K562 (cell line): ENCODE measurements at regions not wholly inside any gene's neighbourhood (a gene's known extent, or its start where the extent isn't known, plus 50 kb on each side); places are given as distances from the start of the nearest gene placed in this dataset.

ENCODE experiments used
- ATAC-seq: fragments of 200-7000 bp; cut with Tn5 transposase; 3 replicates; pipeline ENCODE4 v1.9.1; 2020; ENCODE audit warnings: moderate library complexity
- BruUV-seq: library from RNA; stranded (reverse); fragments of 400-500 nt; replicated peaks from 2 replicates; lab custom pipeline; 2021; lab: Mats Ljungman, UMichigan
- CTCF ChIA-PET: fragments of 300-600 bp; formaldehyde crosslinking; extraction: SDS; loops from one replicate; lab custom pipeline; 2021; ENCODE audit warnings: low intra/inter-chr PET ratio; lab: Yijun Ruan, JAX
- POLR2A ChIA-PET: fragments of 300-600, 350-650 bp; sonication (Branson Sonifier 250); formaldehyde crosslinking; extraction: SDS; loops from one replicate; lab custom pipeline; 2021; ENCODE audit warnings: antibody characterized with exemption, inconsistent platforms; lab: Yijun Ruan, JAX
- DNase-seq, 4 experiments: peaks; one replicate each; pipeline versions ENCODE4 v3.0.0 to v3.0.0-alpha.2; 2011 to 2018; ENCODE audit warnings: low spot score in 3 of 4, mixed read lengths in 3 of 4; ENCODE audit errors: extremely low read depth in 1 of 4
- FAIRE-seq: peaks from 2 replicates; lab custom pipeline; 2011; peaks lifted over from hg19 to GRCh38; lab: Jason Lieb, UNC
- H2AFZ ChIP-seq: 2 replicates; pipeline ENCODE4 v1.6.0; 2011; ENCODE audit warnings: low read depth, low read length, control low read depth, inconsistent platforms
- H3K27ac ChIP-seq: fragments of 200-600 bp; 3 replicates; pipeline ENCODE4 v1.8.0; 2011; ENCODE audit warnings: low read depth, mild to moderate bottlenecking, control low read depth, inconsistent platforms, low read length, moderate library complexity, mixed read lengths; ENCODE audit errors: extremely low read depth
- H3K27me3 ChIP-seq, 2 experiments: fragments of 300-600 bp in 1 of 2; 2 replicates in 1 of 2; 3 replicates in 1 of 2; pipeline versions ENCODE4 v1.6.0 to v1.8.0; 2011; ENCODE audit warnings: inconsistent platforms in 2 of 2, low read length in 2 of 2, mild to moderate bottlenecking in 1 of 2, mixed read lengths in 1 of 2, moderate library complexity in 1 of 2; ENCODE audit not compliant: control insufficient read depth in 2 of 2, insufficient read depth in 2 of 2
- H3K36me3 ChIP-seq: fragments of 300-600 bp; 3 replicates; pipeline ENCODE4 v1.8.0; 2011; ENCODE audit warnings: mild to moderate bottlenecking, low read length, inconsistent platforms; ENCODE audit not compliant: control insufficient read depth, insufficient read depth
- H3K4me1 ChIP-seq, 2 experiments: fragments of 200-600 bp in 1 of 2; replicated peaks in 1 of 2; 2 replicates in 1 of 2; 3 replicates in 1 of 2; pipeline versions ENCODE4 v1.5.1 to v1.8.0; 2011; ENCODE audit warnings: inconsistent platforms in 2 of 2, low read length in 2 of 2, mild to moderate bottlenecking in 1 of 2, mixed read lengths in 1 of 2, moderate library complexity in 1 of 2; ENCODE audit not compliant: control insufficient read depth in 2 of 2, insufficient read depth in 2 of 2
- H3K4me2 ChIP-seq: 2 replicates; pipeline ENCODE4 v1.6.1; 2011; ENCODE audit warnings: low read length, control low read depth, inconsistent platforms, mixed read lengths; ENCODE audit not compliant: insufficient read depth
- H3K4me3 ChIP-seq: fragments of 200-600 bp; sonication (generic), shearing (Covaris generic); 2 replicates; pipeline ENCODE4 v1.5.1; 2016; ENCODE audit warnings: control low read depth, inconsistent platforms
- H3K79me2 ChIP-seq: fragments of 200-600 bp; 3 replicates; pipeline ENCODE4 v1.8.0; 2011; ENCODE audit warnings: low read length, inconsistent platforms; ENCODE audit not compliant: control insufficient read depth, insufficient read depth
- H3K9ac ChIP-seq, 2 experiments: 2 replicates each; pipeline versions ENCODE4 v1.6.0 to v1.6.1; 2011; ENCODE audit warnings: low read depth in 2 of 2, low read length in 2 of 2, control low read depth in 1 of 2, inconsistent platforms in 1 of 2, mild to moderate bottlenecking in 1 of 2, mixed read lengths in 1 of 2; ENCODE audit not compliant: insufficient read depth in 1 of 2
- H3K9me1 ChIP-seq: one replicate; pipeline ENCODE4 v1.6.0; 2011; ENCODE audit warnings: inconsistent platforms, mild to moderate bottlenecking, low read length, moderate library complexity; ENCODE audit not compliant: control insufficient read depth, insufficient read depth
- H3K9me3 ChIP-seq: replicated peaks from 2 replicates; pipeline ENCODE4 v1.5.1; 2011; ENCODE audit warnings: low read depth, low read length, inconsistent platforms; ENCODE audit not compliant: control insufficient read depth, insufficient read depth
- H4K20me1 ChIP-seq: replicated peaks from 2 replicates; pipeline ENCODE4 v1.6.1; 2011; ENCODE audit warnings: low read length, inconsistent platforms, mixed read lengths; ENCODE audit not compliant: control insufficient read depth, insufficient read depth
- CREM ChIP-seq: IDR thresholded peaks from 2 replicates; pipeline ENCODE4 v1.6.1; 2014; ENCODE audit warnings: antibody characterized with exemption, low read depth
- HOMEZ ChIP-seq: fragments of 250-450 bp; sonication (Bioruptor Pico); IDR thresholded peaks from 2 replicates; pipeline ENCODE4 v1.4.0; 2020; ENCODE audit warnings: mild to moderate bottlenecking, moderate library complexity
- ILK ChIP-seq: fragments of 450-650 bp; IDR thresholded peaks from 2 replicates; pipeline ENCODE4 v1.6.1; 2016; ENCODE audit warnings: missing genetic modification characterization, low read depth, mild to moderate bottlenecking, missing compliant biosample characterization, moderate library complexity, borderline replicate concordance
- MXI1 ChIP-seq: IDR thresholded peaks from 2 replicates; pipeline ENCODE4 v1.6.1; 2011; ENCODE audit warnings: low read depth, mild to moderate bottlenecking, improper control_type of control experiment, low read length
- NBN ChIP-seq: fragments of 450-650 bp; IDR thresholded peaks from 2 replicates; pipeline ENCODE4 v1.6.1; 2016; ENCODE audit warnings: low read depth, mild to moderate bottlenecking
- NFATC3 ChIP-seq: fragments of 450-650 bp; IDR thresholded peaks from 2 replicates; pipeline ENCODE4 v1.6.1; 2017; ENCODE audit warnings: mild to moderate bottlenecking
- NRF1 ChIP-seq, 2 experiments: fragments of 450-650 bp; IDR thresholded peaks in 1 of 2; conservative IDR thresholded peaks in 1 of 2; 2 replicates each; pipeline ENCODE4 v1.6.1; 2014; ENCODE audit warnings: mild to moderate bottlenecking in 2 of 2
- SMARCB1 ChIP-seq: IDR thresholded peaks from 2 replicates; pipeline ENCODE4 v1.6.1; 2011; ENCODE audit warnings: improper control_type of control experiment, low read depth; ENCODE audit not compliant: insufficient read length
- WHSC1 ChIP-seq: IDR thresholded peaks from one replicate; pipeline ENCODE4 v1.6.1; 2012; ENCODE audit warnings: low read length, control low read depth, inconsistent platforms
- ZFP36 ChIP-seq: fragments of 150-350 bp; IDR thresholded peaks from 2 replicates; pipeline ENCODE4 v1.6.1; 2018; ENCODE audit warnings: low read length, low read depth; ENCODE audit not compliant: partially characterized antibody
- WGBS: fragments of 100-300 bp; shearing (Covaris generic); methylation state at CpG from one replicate; pipeline ENCODE4 v1.1.6; 2016; ENCODE audit warnings: low coverage, mixed read lengths; ENCODE audit not compliant: insufficient coverage; ENCODE audit errors: missing lambda C conversion rate; 5-methylcytosine and 5-hydroxymethylcytosine counted together
- in situ Hi-C: fragments of 300-500 bp; cut with MboI; formaldehyde crosslinking; loops from 4 replicates; pipeline ENCODE4 v1.15.0; 2018; ENCODE audit warnings: inconsistent platforms, mixed read lengths
- intact Hi-C: fragments of 100-400 bp; cut with micrococcal nuclease; formaldehyde crosslinking; loops from 2 replicates; pipeline ENCODE4 v1.14.2; 2022

GRCh38 chr2:16174693-16175045, 234.3 kb downstream of the MYCN start:
- TF ChIP-seq NRF1 (conservative IDR thresholded peaks at IDR 0.05 in 1 of 2, IDR thresholded peaks at IDR 0.05 in 1 of 2) (no peak), HOMEZ (CRISPR knock-in tag) (no peak), WHSC1 (no peak), NFATC3 (no peak), NBN (no peak), ZFP36 (no peak), CREM (no peak), ILK (tag) (no peak), MXI1 (no peak), SMARCB1 (no peak)
- WGBS, result 3% methylated on average over 3 of the region's 3 CpGs
- ChIA-PET CTCF (no interaction called here), POLR2A (no interaction called here)
- H3K27me3 ChIP-seq, result peaks cover 3 to 16% of the 10 kb centered on the region in 2 experiments; a peak in 3 of 5 replicates
- no peak overlapping the region for H3K4me3 ChIP-seq
- in situ Hi-C loops, result no loop called here
- H3K9ac ChIP-seq, result no peak overlapping the region
- no peak overlapping the region for H3K27ac ChIP-seq
- no peak overlapping the region for H3K4me2 ChIP-seq
- BruUV-seq, result no TSS peak
- H3K36me3 ChIP-seq, result no peaks in the 10 kb centered on the region
- no peaks in the 10 kb centered on the region for H4K20me1 ChIP-seq
- no peak overlapping the region for H2AFZ ChIP-seq
- no peaks in the 10 kb centered on the region for H3K79me2 ChIP-seq
- DNase-seq (no peak), ATAC-seq (no peak), FAIRE-seq (no peak)
- no peaks in the 10 kb centered on the region for H3K9me3 ChIP-seq
- intact Hi-C loops, result no loop called here
- H3K4me1 ChIP-seq, result no peaks in the 10 kb centered on the region
- no peaks in the 10 kb centered on the region for H3K9me1 ChIP-seq
